ENCODE measurements at regions not wholly inside any gene's neighbourhood (a gene's known extent, or its start where the extent isn't known, plus 50 kb on each side); places are given as distances from the start of the nearest gene placed in this dataset.

DNA sequence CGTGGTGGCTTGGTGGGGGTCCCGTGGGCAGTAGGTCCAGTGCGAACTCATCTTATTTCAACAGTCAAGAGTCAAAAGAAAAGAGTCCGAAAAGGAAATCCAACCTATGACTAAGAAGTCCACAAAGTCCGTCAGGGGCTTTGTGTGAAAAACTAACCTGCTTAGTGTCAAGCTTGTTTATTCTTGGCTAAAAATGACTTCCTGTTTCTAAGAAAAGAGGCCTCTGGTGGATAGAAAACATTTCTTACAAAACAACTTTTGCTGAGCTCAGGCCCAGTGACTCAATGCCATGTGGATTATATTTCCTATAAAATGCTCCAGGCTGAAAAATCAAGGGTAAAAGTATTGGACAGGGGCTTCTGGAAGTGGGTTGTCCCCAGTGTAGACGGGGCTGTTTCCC lies 105.9 kb downstream of the GADD45G start:
- TF ChIP-seq, protein P1, sequence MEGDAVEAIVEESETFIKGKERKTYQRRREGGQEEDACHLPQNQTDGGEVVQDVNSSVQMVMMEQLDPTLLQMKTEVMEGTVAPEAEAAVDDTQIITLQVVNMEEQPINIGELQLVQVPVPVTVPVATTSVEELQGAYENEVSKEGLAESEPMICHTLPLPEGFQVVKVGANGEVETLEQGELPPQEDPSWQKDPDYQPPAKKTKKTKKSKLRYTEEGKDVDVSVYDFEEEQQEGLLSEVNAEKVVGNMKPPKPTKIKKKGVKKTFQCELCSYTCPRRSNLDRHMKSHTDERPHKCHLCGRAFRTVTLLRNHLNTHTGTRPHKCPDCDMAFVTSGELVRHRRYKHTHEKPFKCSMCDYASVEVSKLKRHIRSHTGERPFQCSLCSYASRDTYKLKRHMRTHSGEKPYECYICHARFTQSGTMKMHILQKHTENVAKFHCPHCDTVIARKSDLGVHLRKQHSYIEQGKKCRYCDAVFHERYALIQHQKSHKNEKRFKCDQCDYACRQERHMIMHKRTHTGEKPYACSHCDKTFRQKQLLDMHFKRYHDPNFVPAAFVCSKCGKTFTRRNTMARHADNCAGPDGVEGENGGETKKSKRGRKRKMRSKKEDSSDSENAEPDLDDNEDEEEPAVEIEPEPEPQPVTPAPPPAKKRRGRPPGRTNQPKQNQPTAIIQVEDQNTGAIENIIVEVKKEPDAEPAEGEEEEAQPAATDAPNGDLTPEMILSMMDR (IDR thresholded peaks at IDR 0.05) = no peak
- TF ChIP-seq POLR2A (IDR thresholded peaks at IDR 0.05) (no peak), POLR2AphosphoS5 (IDR thresholded peaks at IDR 0.05) (no peak)

Data from breast epithelium (tissue), 3 donors.